ENCODE measurements at regions not wholly inside any gene's neighbourhood (a gene's known extent, or its start where the extent isn't known, plus 50 kb on each side); places are given as distances from the start of the nearest gene placed in this dataset.

DNA sequence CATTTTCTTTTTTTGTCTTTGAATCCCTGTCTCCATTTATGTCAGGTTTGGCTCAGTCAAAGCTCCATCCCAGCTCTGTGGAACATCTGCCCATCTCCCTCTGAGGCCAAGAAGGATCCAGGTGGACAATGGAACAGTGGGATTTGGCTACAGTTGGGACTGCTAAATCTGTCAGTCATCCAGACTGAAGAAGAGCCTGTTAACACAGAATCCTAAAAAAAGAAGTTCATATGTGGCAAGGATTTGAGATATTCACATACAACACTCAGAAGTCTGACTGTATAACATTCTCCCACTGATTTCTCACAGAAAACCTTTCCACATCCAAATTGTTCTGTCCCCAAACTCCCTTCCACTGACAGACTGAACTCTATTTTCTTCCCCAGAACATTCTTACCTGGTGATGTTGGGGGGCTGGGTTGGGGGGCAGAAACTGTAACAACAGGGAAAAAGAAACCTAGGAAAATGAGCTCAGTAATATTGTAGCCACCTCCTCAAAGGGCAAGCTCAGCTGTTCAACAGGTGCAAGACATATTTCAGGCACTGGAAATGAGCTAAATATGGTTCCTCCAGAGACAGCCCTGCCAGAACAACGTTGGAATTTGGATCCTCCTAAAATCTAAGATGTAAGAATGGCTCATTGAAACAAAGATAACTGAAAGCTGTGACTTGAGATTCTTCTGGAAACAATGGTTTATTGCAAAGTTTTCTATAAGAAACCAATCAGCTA is 301.5 kb upstream of the CDH5 start:
- Histone ChIP-seq H3K4me3 (no peak overlapping the region), H3K36me3 (ENCODE audit: low read depth) (no peaks in the 10 kb centered on the region), H3K9me3 (no peaks in the 10 kb centered on the region), H3K4me1 (ENCODE audit: low read depth) (no peaks in the 10 kb centered on the region)
- ATAC-seq (no peak), DNase-seq (no peak)
- TF ChIP-seq, protein P1, sequence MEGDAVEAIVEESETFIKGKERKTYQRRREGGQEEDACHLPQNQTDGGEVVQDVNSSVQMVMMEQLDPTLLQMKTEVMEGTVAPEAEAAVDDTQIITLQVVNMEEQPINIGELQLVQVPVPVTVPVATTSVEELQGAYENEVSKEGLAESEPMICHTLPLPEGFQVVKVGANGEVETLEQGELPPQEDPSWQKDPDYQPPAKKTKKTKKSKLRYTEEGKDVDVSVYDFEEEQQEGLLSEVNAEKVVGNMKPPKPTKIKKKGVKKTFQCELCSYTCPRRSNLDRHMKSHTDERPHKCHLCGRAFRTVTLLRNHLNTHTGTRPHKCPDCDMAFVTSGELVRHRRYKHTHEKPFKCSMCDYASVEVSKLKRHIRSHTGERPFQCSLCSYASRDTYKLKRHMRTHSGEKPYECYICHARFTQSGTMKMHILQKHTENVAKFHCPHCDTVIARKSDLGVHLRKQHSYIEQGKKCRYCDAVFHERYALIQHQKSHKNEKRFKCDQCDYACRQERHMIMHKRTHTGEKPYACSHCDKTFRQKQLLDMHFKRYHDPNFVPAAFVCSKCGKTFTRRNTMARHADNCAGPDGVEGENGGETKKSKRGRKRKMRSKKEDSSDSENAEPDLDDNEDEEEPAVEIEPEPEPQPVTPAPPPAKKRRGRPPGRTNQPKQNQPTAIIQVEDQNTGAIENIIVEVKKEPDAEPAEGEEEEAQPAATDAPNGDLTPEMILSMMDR (IDR thresholded peaks at IDR 0.05): no peak
- intact Hi-C loops (cut with DNase I, micrococcal nuclease): no loop called here

DNA sequence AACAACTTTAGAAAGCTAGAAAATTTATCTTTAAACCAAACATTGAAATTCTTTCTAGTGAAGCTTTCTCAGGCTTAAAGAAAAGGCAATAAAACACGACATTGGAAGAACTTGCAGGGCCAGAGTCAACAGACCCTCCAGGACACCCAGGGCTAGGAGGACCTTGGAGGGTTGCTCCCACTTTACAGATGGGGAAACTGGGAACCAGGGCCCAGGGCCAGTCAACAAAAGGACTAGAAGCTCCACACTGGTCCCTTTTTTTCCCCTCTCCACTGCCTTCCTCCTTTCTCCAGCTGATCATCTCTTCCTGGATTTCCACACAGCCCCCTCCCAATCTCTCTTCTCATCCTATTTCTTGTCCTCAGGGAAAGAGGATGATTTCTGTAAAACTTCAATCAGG is 307.7 kb upstream of the CDH5 start:
- no peak for DNase-seq
- ATAC-seq: no peak
- H3K9me3 ChIP-seq: no peaks in the 10 kb centered on the region
- intact Hi-C loops (cut with DNase I, micrococcal nuclease): no loop called here
- no peak overlapping the region for H3K4me3 ChIP-seq
- no peaks in the 10 kb centered on the region for H3K36me3 ChIP-seq (ENCODE audit: low read depth)
- TF ChIP-seq, protein P1 (IDR thresholded peaks at IDR 0.05): no peak
- H3K4me1 ChIP-seq (ENCODE audit: low read depth): no peaks in the 10 kb centered on the region

DNA sequence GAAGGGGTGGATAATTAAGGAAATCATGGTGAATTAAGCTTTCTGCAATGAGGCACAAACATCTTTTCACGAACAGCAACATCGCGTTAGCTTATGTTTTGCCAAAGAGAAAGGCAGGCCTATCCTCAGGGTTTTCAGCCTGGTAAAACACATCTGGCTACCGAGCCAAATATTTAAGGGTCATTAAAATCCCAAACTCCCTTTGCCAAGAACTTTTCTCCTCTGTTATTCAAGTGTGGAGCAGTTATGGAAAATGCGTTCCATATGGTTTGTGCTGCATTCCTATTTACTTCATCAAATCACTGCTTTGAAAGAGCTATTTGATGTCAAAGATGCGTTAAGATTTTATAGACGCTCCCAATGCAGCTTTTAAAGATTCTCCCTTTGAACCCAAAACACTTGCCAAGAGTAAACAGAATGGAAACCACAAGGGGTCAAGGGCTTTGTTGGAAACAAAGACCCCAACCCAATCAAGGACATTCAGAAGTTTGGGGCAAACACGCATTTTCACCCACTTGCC is 308.3 kb upstream of the CDH5 start:
- H3K9me3 ChIP-seq: no peaks in the 10 kb centered on the region
- ATAC-seq (no peak), DNase-seq (no peak)
- intact Hi-C loops (cut with DNase I, micrococcal nuclease): no loop called here
- no peak overlapping the region for H3K4me3 ChIP-seq
- H3K36me3 ChIP-seq (ENCODE audit: low read depth): no peaks in the 10 kb centered on the region
- TF ChIP-seq, protein P1 (IDR thresholded peaks at IDR 0.05): no peak
- no peaks in the 10 kb centered on the region for H3K4me1 ChIP-seq (ENCODE audit: low read depth)

DNA sequence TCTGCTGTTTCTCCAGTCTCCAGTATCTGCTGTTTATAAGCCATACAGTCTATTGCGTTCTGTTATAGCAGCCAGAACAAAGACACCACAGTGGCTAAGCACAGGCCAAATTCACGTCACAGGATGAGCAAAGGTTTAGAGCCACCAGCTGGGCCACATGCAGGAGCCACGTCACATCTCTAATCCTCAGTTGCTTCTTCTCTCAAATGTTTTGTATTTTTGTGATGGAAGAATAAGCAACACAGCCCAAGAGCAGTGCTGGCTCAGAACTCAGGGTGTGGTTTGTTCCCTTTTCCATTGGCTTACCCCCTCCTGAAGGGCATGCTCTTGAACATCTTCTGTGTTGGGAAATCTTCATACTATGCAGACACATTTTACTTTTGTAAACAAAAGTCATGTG is 309.4 kb upstream of the CDH5 start:
- intact Hi-C loops (cut with DNase I, micrococcal nuclease): no loop called here
- H3K4me3 ChIP-seq: no peak overlapping the region
- TF ChIP-seq, protein P1 (IDR thresholded peaks at IDR 0.05): no peak
- no peaks in the 10 kb centered on the region for H3K4me1 ChIP-seq (ENCODE audit: low read depth)
- DNase-seq (peak in 1 of 3 donors; percentile 38), ATAC-seq (peak; percentile 59)
- H3K9me3 ChIP-seq: no peaks in the 10 kb centered on the region
- no peaks in the 10 kb centered on the region for H3K36me3 ChIP-seq (ENCODE audit: low read depth)

DNA sequence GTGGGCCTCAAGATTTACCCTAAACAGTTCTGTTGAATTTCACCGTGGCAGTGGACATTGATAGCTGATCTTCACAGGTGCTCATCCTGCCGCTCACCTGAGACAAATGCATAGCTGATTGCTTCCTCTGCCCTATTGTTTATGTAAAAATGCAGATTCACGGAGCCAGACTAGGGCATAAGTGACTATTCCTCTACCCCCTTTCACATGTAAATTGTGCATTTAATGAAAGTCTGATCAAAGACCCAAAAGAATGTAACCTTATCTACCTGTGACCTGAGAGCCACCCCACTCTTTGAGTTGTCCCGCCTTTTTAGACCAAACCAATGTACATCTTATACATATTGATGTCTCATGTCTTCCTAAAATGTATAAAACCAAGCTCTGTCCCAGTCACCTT is 312.4 kb upstream of the CDH5 start:
- no peak overlapping the region for H3K4me3 ChIP-seq
- ATAC-seq: no peak
- no peaks in the 10 kb centered on the region for H3K4me1 ChIP-seq (ENCODE audit: low read depth)
- intact Hi-C loops (cut with DNase I, micrococcal nuclease): no loop called here
- no peaks in the 10 kb centered on the region for H3K9me3 ChIP-seq
- TF ChIP-seq, protein P1 (IDR thresholded peaks at IDR 0.05): no peak
- no peak for DNase-seq
- no peaks in the 10 kb centered on the region for H3K36me3 ChIP-seq (ENCODE audit: low read depth)
